ENCODE measurements at regions not wholly inside any gene's neighbourhood (a gene's known extent, or its start where the extent isn't known, plus 50 kb on each side); places are given as distances from the start of the nearest gene placed in this dataset.

GRCh38 chr20:19000078-19000477 lies 186.5 kb downstream of the SCP2D1 start:
- POLR2A ChIA-PET (ENCODE audit: low non-redundant PET), result no interaction called here
- TF ChIP-seq, protein P1, sequence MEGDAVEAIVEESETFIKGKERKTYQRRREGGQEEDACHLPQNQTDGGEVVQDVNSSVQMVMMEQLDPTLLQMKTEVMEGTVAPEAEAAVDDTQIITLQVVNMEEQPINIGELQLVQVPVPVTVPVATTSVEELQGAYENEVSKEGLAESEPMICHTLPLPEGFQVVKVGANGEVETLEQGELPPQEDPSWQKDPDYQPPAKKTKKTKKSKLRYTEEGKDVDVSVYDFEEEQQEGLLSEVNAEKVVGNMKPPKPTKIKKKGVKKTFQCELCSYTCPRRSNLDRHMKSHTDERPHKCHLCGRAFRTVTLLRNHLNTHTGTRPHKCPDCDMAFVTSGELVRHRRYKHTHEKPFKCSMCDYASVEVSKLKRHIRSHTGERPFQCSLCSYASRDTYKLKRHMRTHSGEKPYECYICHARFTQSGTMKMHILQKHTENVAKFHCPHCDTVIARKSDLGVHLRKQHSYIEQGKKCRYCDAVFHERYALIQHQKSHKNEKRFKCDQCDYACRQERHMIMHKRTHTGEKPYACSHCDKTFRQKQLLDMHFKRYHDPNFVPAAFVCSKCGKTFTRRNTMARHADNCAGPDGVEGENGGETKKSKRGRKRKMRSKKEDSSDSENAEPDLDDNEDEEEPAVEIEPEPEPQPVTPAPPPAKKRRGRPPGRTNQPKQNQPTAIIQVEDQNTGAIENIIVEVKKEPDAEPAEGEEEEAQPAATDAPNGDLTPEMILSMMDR (conservative IDR thresholded peaks at IDR 0.05; ENCODE audit: low read depth), result no peak
- no peak for DNase-seq (ENCODE audit: low spot score)
- H3K27ac ChIP-seq, result no peak overlapping the region
- CTCF ChIA-PET, result no interaction called here

GRCh38 chr20:19001177-19001576 lies 187.6 kb downstream of the SCP2D1 start:
- POLR2A ChIA-PET (ENCODE audit: low non-redundant PET), result no interaction called here
- TF ChIP-seq, protein P1 (conservative IDR thresholded peaks at IDR 0.05; ENCODE audit: low read depth), result no peak
- DNase-seq (ENCODE audit: low spot score), result no peak
- CTCF ChIA-PET, result interaction anchor here (0.7 kb wide), 1 partner anchor 172 kb away, joined by 3 read pairs; no protein-coding TSS in a partner anchor
- no peak overlapping the region for H3K27ac ChIP-seq

DNA sequence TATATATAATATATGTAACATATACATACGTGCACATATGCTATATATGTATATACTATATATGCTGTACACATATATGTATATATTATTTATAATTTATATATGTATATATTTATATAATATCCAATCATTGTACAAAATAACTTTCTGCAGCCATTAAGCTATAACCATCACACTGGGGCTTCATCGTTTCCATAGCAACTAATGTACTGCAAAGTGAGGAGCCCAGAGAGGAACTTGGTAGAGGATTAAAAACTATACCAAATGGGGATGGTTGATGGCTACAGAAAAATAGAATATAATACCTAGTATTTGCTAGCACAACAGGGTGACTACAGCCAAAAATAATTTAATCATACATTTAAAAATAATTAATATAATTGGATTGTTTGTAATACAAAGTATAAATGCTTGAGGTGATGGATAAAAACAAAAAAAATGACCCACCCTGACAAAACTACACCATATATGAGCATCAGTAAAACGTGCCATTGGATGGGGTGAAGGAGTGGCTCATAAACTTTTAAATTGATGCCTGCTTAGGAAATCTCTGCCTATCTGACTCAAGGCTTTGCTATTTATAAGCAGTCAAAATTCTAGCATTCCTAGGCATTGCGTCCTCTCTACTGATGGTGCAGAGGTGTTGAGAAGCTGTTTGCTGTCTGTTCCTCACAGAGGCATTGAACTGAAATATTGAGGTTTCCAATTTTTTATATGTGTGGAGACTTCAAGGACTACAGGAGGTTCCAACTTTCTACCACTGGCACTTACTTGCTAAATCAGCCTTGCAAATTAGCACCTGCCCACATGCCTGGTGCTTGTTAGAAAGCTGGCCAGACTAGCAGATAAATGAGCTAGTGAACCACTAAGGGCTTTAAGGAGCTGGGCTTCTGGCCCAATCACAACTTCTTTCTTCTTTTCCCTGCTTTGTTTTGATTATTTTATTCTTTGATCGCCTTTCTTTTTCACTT lies 190.1 kb downstream of the SCP2D1 start:
- CTCF ChIA-PET, result no interaction called here
- TF ChIP-seq, protein P1 (conservative IDR thresholded peaks at IDR 0.05; ENCODE audit: low read depth), result no peak
- H3K27ac ChIP-seq, result no peak overlapping the region
- peak; percentile 26 for DNase-seq (ENCODE audit: low spot score)
- POLR2A ChIA-PET (ENCODE audit: low non-redundant PET), result no interaction called here

DNA sequence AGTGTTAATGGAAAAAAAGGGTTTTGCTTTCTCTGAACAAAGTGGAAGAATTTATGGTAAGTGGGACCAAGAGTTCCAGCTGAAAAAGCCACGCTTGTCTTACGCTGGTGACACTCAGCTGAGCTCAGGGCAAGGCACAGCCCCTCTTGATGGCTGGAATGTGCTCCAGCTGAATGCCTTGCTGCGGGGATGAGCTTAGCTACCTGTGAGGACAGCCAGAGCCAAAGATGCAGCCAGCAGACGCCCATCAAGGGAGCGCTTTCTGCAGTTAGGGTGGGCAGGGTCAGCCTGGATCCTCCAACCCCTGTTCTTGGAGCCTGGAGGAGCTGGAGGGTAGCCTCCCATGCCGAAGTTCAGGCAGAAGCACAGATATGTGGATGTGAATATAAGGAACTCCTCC lies 191.4 kb downstream of the SCP2D1 start:
- H3K27ac ChIP-seq, result no peak overlapping the region
- POLR2A ChIA-PET (ENCODE audit: low non-redundant PET), result no interaction called here
- DNase-seq (ENCODE audit: low spot score), result no peak
- TF ChIP-seq, protein P1 (conservative IDR thresholded peaks at IDR 0.05; ENCODE audit: low read depth), result no peak
- CTCF ChIA-PET, result no interaction called here

- DNase-seq (ENCODE audit: low spot score), result no peak
- ChIA-PET POLR2A (ENCODE audit: low non-redundant PET) (no interaction called here), CTCF (no interaction called here)
- TF ChIP-seq, protein P1 (conservative IDR thresholded peaks at IDR 0.05; ENCODE audit: low read depth), result no peak
- no peak overlapping the region for H3K27ac ChIP-seq
These were observed 194.9 kb downstream of the SCP2D1 start for GRCh38 chr20:19008497-19008896.

GRCh38 chr20:19009081-19009688 lies 195.6 kb downstream of the SCP2D1 start:
- CTCF ChIA-PET, result interaction anchor here (0.5 to 0.6 kb wide), 2 partner anchors 28 to 1609 kb away, joined by 5 to 6 read pairs; no protein-coding TSS in a partner anchor
- TF ChIP-seq, protein P1 (conservative IDR thresholded peaks at IDR 0.05; ENCODE audit: low read depth), result no peak
- DNase-seq (ENCODE audit: low spot score), result no peak
- H3K27ac ChIP-seq, result no peak overlapping the region
- POLR2A ChIA-PET (ENCODE audit: low non-redundant PET), result no interaction called here
